ENCODE measurements at regions not wholly inside any gene's neighbourhood (a gene's known extent, or its start where the extent isn't known, plus 50 kb on each side); places are given as distances from the start of the nearest gene placed in this dataset.
"Not testable (repeated sequence)": the region's sequence is repeated elsewhere in the genome, so short reads cannot be mapped to it uniquely, and the experiment has no call there.

- H3K9me2 ChIP-seq (replicated peaks; ENCODE audit: low read depth, low read length) = no peaks in the 10 kb centered on the region
- H4K20me1 ChIP-seq (ENCODE audit: insufficient read depth, low read length, poor library complexity, severe bottlenecking) = no peaks in the 10 kb centered on the region
- H2AFZ ChIP-seq (ENCODE audit: low read length) = 0 out of 2 replicates have a peak overlapping the region, but pooled peaks have one; percentile 93
- peaks cover 5% of the 10 kb centered on the region; the same call in 1 of the 2 replicates for H3K9me3 ChIP-seq (ENCODE audit: insufficient read depth, low read depth, low read length)
- H3K36me3 ChIP-seq (ENCODE audit: insufficient read depth, low read length) = no peaks in the 10 kb centered on the region
- H3K4me2 ChIP-seq (ENCODE audit: low read depth, low read length, poor library complexity, severe bottlenecking) = no peak overlapping the region
- peaks cover 13% of the 10 kb centered on the region for H3K4me1 ChIP-seq (ENCODE audit: insufficient read depth, low read length, poor library complexity, severe bottlenecking)
- H3K79me2 ChIP-seq (ENCODE audit: insufficient read depth, low read length) = no peaks in the 10 kb centered on the region
- TF ChIP-seq EZH2phosphoT487 (IDR thresholded peaks at IDR 0.05; ENCODE audit: borderline replicate concordance) = no peak
- TF ChIP-seq CTCF (conservative IDR thresholded peaks at IDR 0.05; ENCODE audit: low read length) = no peak
- no peak overlapping the region for H3K9ac ChIP-seq (ENCODE audit: low read depth, low read length, poor library complexity, severe bottlenecking)
- no peaks in the 10 kb centered on the region for H3F3A ChIP-seq (ENCODE audit: low read depth)
- H3K27me3 ChIP-seq (ENCODE audit: insufficient read depth, low read length, poor library complexity, severe bottlenecking) = no peaks in the 10 kb centered on the region
- no peak overlapping the region for H3K4me3 ChIP-seq (ENCODE audit: low read length, poor library complexity, severe bottlenecking)
Observed at GRCh38 chr12:66756631-66757030, 77.8 kb upstream of the GRIP1 start.

GRCh38 chr12:66760122-66760521 is 81.2 kb upstream of the GRIP1 start:
- not testable (repeated sequence) for H2AFZ ChIP-seq (ENCODE audit: low read length); H3K9ac ChIP-seq (ENCODE audit: low read depth, low read length, poor library complexity, severe bottlenecking); H3K27me3 ChIP-seq (ENCODE audit: insufficient read depth, low read length, poor library complexity, severe bottlenecking); H3F3A ChIP-seq (ENCODE audit: low read depth); H3K9me2 ChIP-seq (replicated peaks; ENCODE audit: low read depth, low read length); H3K79me2 ChIP-seq (ENCODE audit: insufficient read depth, low read length); H3K4me2 ChIP-seq (ENCODE audit: low read depth, low read length, poor library complexity, severe bottlenecking); H3K36me3 ChIP-seq (ENCODE audit: insufficient read depth, low read length); H4K20me1 ChIP-seq (ENCODE audit: insufficient read depth, low read length, poor library complexity, severe bottlenecking); H3K4me3 ChIP-seq (ENCODE audit: low read length, poor library complexity, severe bottlenecking); H3K9me3 ChIP-seq (ENCODE audit: insufficient read depth, low read depth, low read length)
- peaks cover 27% of the 10 kb centered on the region for H3K4me1 ChIP-seq (ENCODE audit: insufficient read depth, low read length, poor library complexity, severe bottlenecking)

DNA sequence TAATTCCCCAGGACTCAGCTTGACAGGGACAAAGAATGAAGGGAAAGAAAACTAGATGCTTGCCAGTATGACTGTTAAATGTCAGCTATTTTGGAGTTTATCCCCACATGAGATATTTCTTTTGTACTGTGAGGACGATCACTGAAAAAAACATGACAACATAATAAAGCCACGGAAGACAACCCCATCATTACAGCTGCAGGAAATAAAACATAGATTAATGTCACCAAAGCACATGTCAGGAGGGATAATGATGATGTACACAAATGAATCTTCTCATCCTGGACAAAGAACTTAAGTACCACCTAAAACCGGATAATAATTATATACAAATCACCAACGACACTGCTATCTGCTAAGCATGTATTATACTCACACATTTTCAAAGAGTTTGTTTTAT is 84.6 kb upstream of the GRIP1 start:
- H2AFZ ChIP-seq (ENCODE audit: low read length) = no peak overlapping the region
- H4K20me1 ChIP-seq (ENCODE audit: insufficient read depth, low read length, poor library complexity, severe bottlenecking) = no peaks in the 10 kb centered on the region
- H3K27me3 ChIP-seq (ENCODE audit: insufficient read depth, low read length, poor library complexity, severe bottlenecking) = no peaks in the 10 kb centered on the region
- no peaks in the 10 kb centered on the region for H3K79me2 ChIP-seq (ENCODE audit: insufficient read depth, low read length)
- no peaks in the 10 kb centered on the region for H3K9me2 ChIP-seq (replicated peaks; ENCODE audit: low read depth, low read length)
- no peak overlapping the region for H3K4me3 ChIP-seq (ENCODE audit: low read length, poor library complexity, severe bottlenecking)
- peaks cover 46% of the 10 kb centered on the region for H3K4me1 ChIP-seq (ENCODE audit: insufficient read depth, low read length, poor library complexity, severe bottlenecking)
- TF ChIP-seq CTCF (conservative IDR thresholded peaks at IDR 0.05; ENCODE audit: low read length) (no peak), EZH2phosphoT487 (IDR thresholded peaks at IDR 0.05; ENCODE audit: borderline replicate concordance) (no peak)
- no peak overlapping the region for H3K9ac ChIP-seq (ENCODE audit: low read depth, low read length, poor library complexity, severe bottlenecking)
- peaks cover 4% of the 10 kb centered on the region; the same call in 1 of the 2 replicates for H3F3A ChIP-seq (ENCODE audit: low read depth)
- no peaks in the 10 kb centered on the region for H3K36me3 ChIP-seq (ENCODE audit: insufficient read depth, low read length)
- H3K9me3 ChIP-seq (ENCODE audit: insufficient read depth, low read depth, low read length) = peaks cover 5% of the 10 kb centered on the region; the same call in 1 of the 2 replicates
- H3K4me2 ChIP-seq (ENCODE audit: low read depth, low read length, poor library complexity, severe bottlenecking) = no peak overlapping the region

DNA sequence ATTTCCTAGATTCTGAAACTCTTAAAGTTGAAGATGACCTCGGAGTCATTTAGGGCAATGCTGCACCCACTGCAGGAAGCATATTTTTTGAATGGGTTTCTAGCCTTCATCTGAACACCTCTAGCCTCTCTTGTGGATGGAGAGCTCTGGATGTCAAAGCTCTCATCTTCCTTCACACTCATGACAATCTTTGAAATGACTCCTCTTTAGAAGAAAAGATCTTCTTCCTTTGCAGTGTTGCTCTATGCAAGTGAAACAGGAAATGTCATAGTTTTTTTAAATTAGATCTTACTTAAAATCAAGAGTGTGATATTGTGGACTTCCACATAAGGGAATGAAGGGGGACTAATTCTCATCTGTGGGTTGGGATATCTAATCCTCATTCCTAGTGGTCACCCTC is 86.3 kb upstream of the GRIP1 start:
- Histone ChIP-seq H3K4me2 (ENCODE audit: low read depth, low read length, poor library complexity, severe bottlenecking) (peak overlapping the region; percentile 35), H3K4me1 (ENCODE audit: insufficient read depth, low read length, poor library complexity, severe bottlenecking) (peaks cover 58% of the 10 kb centered on the region), H3F3A (ENCODE audit: low read depth) (peaks cover 4% of the 10 kb centered on the region; the same call in 1 of the 2 replicates)

More for the DNA sequence above, 86.3 kb upstream of the GRIP1 start:
- Histone ChIP-seq H3K9me2 (replicated peaks; ENCODE audit: low read depth, low read length) (no peaks in the 10 kb centered on the region), H3K9me3 (ENCODE audit: insufficient read depth, low read depth, low read length) (peaks cover 5% of the 10 kb centered on the region; the same call in 1 of the 2 replicates), H2AFZ (ENCODE audit: low read length) (peak overlapping the region; percentile 75), H3K27me3 (ENCODE audit: insufficient read depth, low read length, poor library complexity, severe bottlenecking) (no peaks in the 10 kb centered on the region), H3K79me2 (ENCODE audit: insufficient read depth, low read length) (no peaks in the 10 kb centered on the region), H3K36me3 (ENCODE audit: insufficient read depth, low read length) (no peaks in the 10 kb centered on the region), H4K20me1 (ENCODE audit: insufficient read depth, low read length, poor library complexity, severe bottlenecking) (no peaks in the 10 kb centered on the region), H3K9ac (ENCODE audit: low read depth, low read length, poor library complexity, severe bottlenecking) (no peak overlapping the region), H3K4me3 (ENCODE audit: low read length, poor library complexity, severe bottlenecking) (no peak overlapping the region)
- TF ChIP-seq CTCF (conservative IDR thresholded peaks at IDR 0.05; ENCODE audit: low read length) (no peak), EZH2phosphoT487 (IDR thresholded peaks at IDR 0.05; ENCODE audit: borderline replicate concordance) (no peak)

Measured in Loucy (cell line).